Left cardiac atrium (tissue), 4 donors: ENCODE measurements at regions not wholly inside any gene's neighbourhood (a gene's known extent, or its start where the extent isn't known, plus 50 kb on each side); places are given as distances from the start of the nearest gene placed in this dataset.
A peak's percentile ranks its signal among the peaks of the same experiment; 100 is the strongest.

ENCODE experiments used
- ATAC-seq, 2 donors: fragments of 200-7000 bp; cut with Tn5 transposase; one replicate each; pipeline ENCODE4 v1.9.1; 2020; ENCODE audit warnings: mild to moderate bottlenecking in 2 of 2, moderate library complexity in 2 of 2
- DNase-seq: peaks from one replicate; pipeline ENCODE4 v3.0.0-alpha.2; 2020
- intact Hi-C, 2 donors: fragments of 100-400 bp; cut with DNase I; formaldehyde crosslinking; loops; one replicate each; pipeline versions ENCODE4 v1.14.1 to v1.15.1; 2022 to 2023
- donor health status: DM: no; HTN: yes; CAD: no.
- donor health status: DM: no; HTN: yes; CAD: no; lungs with severe emphysema.
- donor health status: DM: yes; HTN: yes; CAD: no.
- donor health status: Dilated cardiomyopathy.

GRCh38 chr2:66318009-66318561 is 116.8 kb upstream of the MEIS1 start:
- intact Hi-C loops = no loop called here
- DNase-seq (no peak), ATAC-seq (no peak)

- DNase-seq = no peak
- intact Hi-C loops = no loop called here
- ATAC-seq = no peak
Measured at GRCh38 chr2:66317268-66317890, 117.5 kb upstream of the MEIS1 start.

GRCh38 chr2:66306483-66306882 is 128.4 kb upstream of the MEIS1 start:
- intact Hi-C loops = no loop called here
- ATAC-seq (no peak), DNase-seq (no peak)

- ATAC-seq = peak; percentile 67 to 75
- DNase-seq = peak; percentile 61
- intact Hi-C loops = no loop called here
Measured at GRCh38 chr2:66305718-66306117, 129.2 kb upstream of the MEIS1 start.

GRCh38 chr2:66303471-66303870 is 131.5 kb upstream of the MEIS1 start:
- intact Hi-C loops = no loop called here
- DNase-seq (no peak), ATAC-seq (no peak)

GRCh38 chr2:66301767-66302140 is 133.2 kb upstream of the MEIS1 start:
- ATAC-seq (peak in 1 of 2 donors; percentile 22), DNase-seq (no peak)
- intact Hi-C loops = no loop called here

GRCh38 chr2:66301022-66301766 is 133.7 kb upstream of the MEIS1 start:
- intact Hi-C loops = no loop called here
- peak; percentile 25 for DNase-seq
- peak; percentile 77 to 90 for ATAC-seq

- intact Hi-C loops = no loop called here
- ATAC-seq = no peak
- DNase-seq = no peak
Measured at GRCh38 chr2:66283787-66284186, 151.1 kb upstream of the MEIS1 start.

- ATAC-seq = no peak
Measured at GRCh38 chr2:66281980-66282379, 152.9 kb upstream of the MEIS1 start.

GRCh38 chr2:66279024-66279423 is 155.9 kb upstream of the MEIS1 start:
- ATAC-seq = no peak

More at GRCh38 chr2:66281980-66282379, 152.9 kb upstream of the MEIS1 start:
- intact Hi-C loops = no loop called here
- no peak for DNase-seq

GRCh38 chr2:66275984-66276383 is 158.9 kb upstream of the MEIS1 start:
- no peak for ATAC-seq
- intact Hi-C loops = no loop called here
- no peak for DNase-seq

More at GRCh38 chr2:66279024-66279423, 155.9 kb upstream of the MEIS1 start:
- intact Hi-C loops = no loop called here
- DNase-seq = no peak

GRCh38 chr2:66273933-66274490 is 160.9 kb upstream of the MEIS1 start:
- intact Hi-C loops = no loop called here
- DNase-seq = no peak
- no peak for ATAC-seq

- no peak for DNase-seq
- ATAC-seq = no peak
- intact Hi-C loops = no loop called here
Measured at GRCh38 chr2:66272751-66273150, 162.2 kb upstream of the MEIS1 start.

GRCh38 chr2:66271777-66272176 is 163.1 kb upstream of the MEIS1 start:
- intact Hi-C loops = no loop called here
- ATAC-seq = no peak
- no peak for DNase-seq

- DNase-seq = no peak
- no peak for ATAC-seq
- intact Hi-C loops = no loop called here
Measured at GRCh38 chr2:66270247-66270646, 164.7 kb upstream of the MEIS1 start.

- ATAC-seq = no peak
- intact Hi-C loops = no loop called here
Measured at GRCh38 chr2:66269166-66269565, 165.8 kb upstream of the MEIS1 start.

GRCh38 chr2:66268756-66269155 is 166.2 kb upstream of the MEIS1 start:
- intact Hi-C loops = no loop called here
- DNase-seq (no peak), ATAC-seq (no peak)

More at GRCh38 chr2:66269166-66269565, 165.8 kb upstream of the MEIS1 start:
- no peak for DNase-seq

GRCh38 chr2:66264354-66264753 is 170.6 kb upstream of the MEIS1 start:
- intact Hi-C loops = no loop called here

GRCh38 chr2:66255867-66256266 is 179.1 kb upstream of the MEIS1 start:
- intact Hi-C loops = no loop called here
- ATAC-seq (no peak), DNase-seq (no peak)

More at GRCh38 chr2:66264354-66264753, 170.6 kb upstream of the MEIS1 start:
- ATAC-seq (no peak), DNase-seq (no peak)

GRCh38 chr2:66255136-66255535 is 179.8 kb upstream of the MEIS1 start:
- ATAC-seq = no peak
- intact Hi-C loops = no loop called here
- no peak for DNase-seq
